ENCODE measurements at regions not wholly inside any gene's neighbourhood (a gene's known extent, or its start where the extent isn't known, plus 50 kb on each side); places are given as distances from the start of the nearest gene placed in this dataset.

GRCh38 chr1:87647430-87648177 is 318.9 kb downstream of the LMO4 start:
- H2AFZ ChIP-seq (ENCODE audit: low read length): no peak overlapping the region

GRCh38 chr1:87648323-87649119 is 319.8 kb downstream of the LMO4 start:
- H3K27ac ChIP-seq (ENCODE audit: low read length): no peak overlapping the region
- H3K79me2 ChIP-seq (ENCODE audit: low read length): no peaks in the 10 kb centered on the region
- H3K27me3 ChIP-seq (ENCODE audit: low read length): no peaks in the 10 kb centered on the region
- no peak overlapping the region for H3K4me3 ChIP-seq (ENCODE audit: low read length)
- H3K9me3 ChIP-seq (ENCODE audit: low read length): no peaks in the 10 kb centered on the region
- no peaks in the 10 kb centered on the region for H4K20me1 ChIP-seq (ENCODE audit: insufficient read depth, low read depth, low read length)
- H2AFZ ChIP-seq (ENCODE audit: low read length): no peak overlapping the region
- H3K4me1 ChIP-seq (ENCODE audit: low read length): no peaks in the 10 kb centered on the region
- no peaks in the 10 kb centered on the region for H3K36me3 ChIP-seq (ENCODE audit: insufficient read depth, low read length)
- DNase-seq: no peak
- H3K9me2 ChIP-seq (replicated peaks; ENCODE audit: insufficient read depth, low read length): no peaks in the 10 kb centered on the region
- H3K4me2 ChIP-seq (ENCODE audit: low read depth, low read length, poor library complexity, severe bottlenecking): no peak overlapping the region
- no peak overlapping the region for H3K9ac ChIP-seq (ENCODE audit: low read length)

More at GRCh38 chr1:87647430-87648177, 318.9 kb downstream of the LMO4 start:
- H3K4me2 ChIP-seq (ENCODE audit: low read depth, low read length, poor library complexity, severe bottlenecking): no peak overlapping the region
- H3K36me3 ChIP-seq (ENCODE audit: insufficient read depth, low read length): no peaks in the 10 kb centered on the region
- DNase-seq: no peak
- H3K9me2 ChIP-seq (replicated peaks; ENCODE audit: insufficient read depth, low read length): no peaks in the 10 kb centered on the region
- no peaks in the 10 kb centered on the region for H3K4me1 ChIP-seq (ENCODE audit: low read length)
- no peaks in the 10 kb centered on the region for H4K20me1 ChIP-seq (ENCODE audit: insufficient read depth, low read depth, low read length)
- no peak overlapping the region for H3K9ac ChIP-seq (ENCODE audit: low read length)
- H3K27me3 ChIP-seq (ENCODE audit: low read length): no peaks in the 10 kb centered on the region
- H3K79me2 ChIP-seq (ENCODE audit: low read length): no peaks in the 10 kb centered on the region
- no peaks in the 10 kb centered on the region for H3K9me3 ChIP-seq (ENCODE audit: low read length)
- no peak overlapping the region for H3K4me3 ChIP-seq (ENCODE audit: low read length)
- no peak overlapping the region for H3K27ac ChIP-seq (ENCODE audit: low read length)

GRCh38 chr1:87650306-87650705 is 321.6 kb downstream of the LMO4 start:
- Histone ChIP-seq H3K4me3 (ENCODE audit: low read length) (no peak overlapping the region), H3K4me1 (ENCODE audit: low read length) (no peaks in the 10 kb centered on the region), H3K36me3 (ENCODE audit: insufficient read depth, low read length) (no peaks in the 10 kb centered on the region), H3K9me3 (ENCODE audit: low read length) (no peaks in the 10 kb centered on the region), H2AFZ (ENCODE audit: low read length) (no peak overlapping the region), H3K4me2 (ENCODE audit: low read depth, low read length, poor library complexity, severe bottlenecking) (no peak overlapping the region), H3K27ac (ENCODE audit: low read length) (no peak overlapping the region), H3K9me2 (replicated peaks; ENCODE audit: insufficient read depth, low read length) (no peaks in the 10 kb centered on the region), H4K20me1 (ENCODE audit: insufficient read depth, low read depth, low read length) (no peaks in the 10 kb centered on the region), H3K79me2 (ENCODE audit: low read length) (no peaks in the 10 kb centered on the region), H3K9ac (ENCODE audit: low read length) (no peak overlapping the region), H3K27me3 (ENCODE audit: low read length) (no peaks in the 10 kb centered on the region)
- no peak for DNase-seq

- DNase-seq: no peak
- Histone ChIP-seq H3K27me3 (ENCODE audit: low read length) (no peaks in the 10 kb centered on the region), H3K27ac (ENCODE audit: low read length) (no peak overlapping the region), H4K20me1 (ENCODE audit: insufficient read depth, low read depth, low read length) (no peaks in the 10 kb centered on the region), H3K4me1 (ENCODE audit: low read length) (no peaks in the 10 kb centered on the region), H3K36me3 (ENCODE audit: insufficient read depth, low read length) (no peaks in the 10 kb centered on the region), H3K9ac (ENCODE audit: low read length) (no peak overlapping the region), H3K9me3 (ENCODE audit: low read length) (no peaks in the 10 kb centered on the region), H3K9me2 (replicated peaks; ENCODE audit: insufficient read depth, low read length) (no peaks in the 10 kb centered on the region), H3K4me2 (ENCODE audit: low read depth, low read length, poor library complexity, severe bottlenecking) (no peak overlapping the region), H2AFZ (ENCODE audit: low read length) (no peak overlapping the region), H3K79me2 (ENCODE audit: low read length) (no peaks in the 10 kb centered on the region), H3K4me3 (ENCODE audit: low read length) (no peak overlapping the region)
These were observed 323.5 kb downstream of the LMO4 start for GRCh38 chr1:87652176-87652575.

- Histone ChIP-seq H3K36me3 (ENCODE audit: insufficient read depth, low read length) (no peaks in the 10 kb centered on the region), H3K9ac (ENCODE audit: low read length) (no peak overlapping the region), H3K9me3 (ENCODE audit: low read length) (no peaks in the 10 kb centered on the region), H3K9me2 (replicated peaks; ENCODE audit: insufficient read depth, low read length) (no peaks in the 10 kb centered on the region), H3K27me3 (ENCODE audit: low read length) (no peaks in the 10 kb centered on the region), H3K79me2 (ENCODE audit: low read length) (no peaks in the 10 kb centered on the region), H4K20me1 (ENCODE audit: insufficient read depth, low read depth, low read length) (no peaks in the 10 kb centered on the region), H3K4me2 (ENCODE audit: low read depth, low read length, poor library complexity, severe bottlenecking) (no peak overlapping the region), H3K27ac (ENCODE audit: low read length) (no peak overlapping the region), H2AFZ (ENCODE audit: low read length) (no peak overlapping the region), H3K4me3 (ENCODE audit: low read length) (no peak overlapping the region), H3K4me1 (ENCODE audit: low read length) (no peaks in the 10 kb centered on the region)
- DNase-seq: no peak
These were observed 336.5 kb downstream of the LMO4 start for GRCh38 chr1:87665151-87665550.

GRCh38 chr1:87666681-87667080 is 338.0 kb downstream of the LMO4 start:
- no peak overlapping the region for H3K27ac ChIP-seq (ENCODE audit: low read length)
- H3K4me2 ChIP-seq (ENCODE audit: low read depth, low read length, poor library complexity, severe bottlenecking): no peak overlapping the region
- no peak overlapping the region for H3K4me3 ChIP-seq (ENCODE audit: low read length)
- no peaks in the 10 kb centered on the region for H4K20me1 ChIP-seq (ENCODE audit: insufficient read depth, low read depth, low read length)
- H3K9me3 ChIP-seq (ENCODE audit: low read length): no peaks in the 10 kb centered on the region
- H3K9me2 ChIP-seq (replicated peaks; ENCODE audit: insufficient read depth, low read length): no peaks in the 10 kb centered on the region
- no peaks in the 10 kb centered on the region for H3K27me3 ChIP-seq (ENCODE audit: low read length)
- no peaks in the 10 kb centered on the region for H3K36me3 ChIP-seq (ENCODE audit: insufficient read depth, low read length)
- H3K4me1 ChIP-seq (ENCODE audit: low read length): no peaks in the 10 kb centered on the region
- no peak overlapping the region for H2AFZ ChIP-seq (ENCODE audit: low read length)
- H3K9ac ChIP-seq (ENCODE audit: low read length): no peak overlapping the region
- DNase-seq: no peak
- no peaks in the 10 kb centered on the region for H3K79me2 ChIP-seq (ENCODE audit: low read length)

- no peak overlapping the region for H3K4me3 ChIP-seq (ENCODE audit: low read length)
- no peaks in the 10 kb centered on the region for H3K4me1 ChIP-seq (ENCODE audit: low read length)
- H3K4me2 ChIP-seq (ENCODE audit: low read depth, low read length, poor library complexity, severe bottlenecking): no peak overlapping the region
- H3K27ac ChIP-seq (ENCODE audit: low read length): no peak overlapping the region
- DNase-seq: no peak
- no peaks in the 10 kb centered on the region for H4K20me1 ChIP-seq (ENCODE audit: insufficient read depth, low read depth, low read length)
- H3K27me3 ChIP-seq (ENCODE audit: low read length): no peaks in the 10 kb centered on the region
- no peaks in the 10 kb centered on the region for H3K36me3 ChIP-seq (ENCODE audit: insufficient read depth, low read length)
- no peak overlapping the region for H3K9ac ChIP-seq (ENCODE audit: low read length)
- no peaks in the 10 kb centered on the region for H3K9me3 ChIP-seq (ENCODE audit: low read length)
- H2AFZ ChIP-seq (ENCODE audit: low read length): no peak overlapping the region
- no peaks in the 10 kb centered on the region for H3K9me2 ChIP-seq (replicated peaks; ENCODE audit: insufficient read depth, low read length)
- H3K79me2 ChIP-seq (ENCODE audit: low read length): no peaks in the 10 kb centered on the region
These were observed 341.0 kb downstream of the LMO4 start for GRCh38 chr1:87669674-87670073.

GRCh38 chr1:87673309-87673708 is 344.6 kb downstream of the LMO4 start:
- Histone ChIP-seq H3K36me3 (ENCODE audit: insufficient read depth, low read length) (no peaks in the 10 kb centered on the region), H2AFZ (ENCODE audit: low read length) (no peak overlapping the region), H3K79me2 (ENCODE audit: low read length) (no peaks in the 10 kb centered on the region), H3K27ac (ENCODE audit: low read length) (no peak overlapping the region), H3K9me2 (replicated peaks; ENCODE audit: insufficient read depth, low read length) (no peaks in the 10 kb centered on the region), H3K9me3 (ENCODE audit: low read length) (no peaks in the 10 kb centered on the region), H3K27me3 (ENCODE audit: low read length) (no peaks in the 10 kb centered on the region), H3K4me3 (ENCODE audit: low read length) (no peak overlapping the region), H4K20me1 (ENCODE audit: insufficient read depth, low read depth, low read length) (no peaks in the 10 kb centered on the region), H3K4me2 (ENCODE audit: low read depth, low read length, poor library complexity, severe bottlenecking) (no peak overlapping the region), H3K4me1 (ENCODE audit: low read length) (no peaks in the 10 kb centered on the region), H3K9ac (ENCODE audit: low read length) (no peak overlapping the region)
- no peak for DNase-seq
